ENCODE measurements at regions not wholly inside any gene's neighbourhood (a gene's known extent, or its start where the extent isn't known, plus 50 kb on each side); places are given as distances from the start of the nearest gene placed in this dataset.

DNA sequence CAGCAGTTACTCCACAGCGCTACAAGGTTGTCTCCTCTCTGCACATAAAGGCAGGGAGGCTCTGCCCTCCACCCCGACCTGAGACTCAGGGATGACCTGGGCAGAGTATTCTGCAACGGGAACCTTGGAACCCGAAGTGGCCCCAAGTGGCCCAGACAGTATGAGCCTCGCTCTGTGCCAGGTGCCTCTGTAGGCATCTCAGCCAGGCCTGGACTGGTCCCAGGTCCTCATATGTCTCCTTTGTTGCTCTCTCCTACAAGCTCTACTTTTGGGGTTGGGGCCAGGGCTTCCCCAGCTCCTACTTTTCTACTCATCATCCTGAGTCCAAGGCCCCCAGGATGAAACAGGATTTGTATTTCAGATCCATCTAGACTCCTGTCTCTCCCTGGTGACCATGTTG, 241.5 kb upstream of the PRSS1 start:
- no peak for TF ChIP-seq CTCF (IDR thresholded peaks at IDR 0.05)
- no peak for TF ChIP-seq POLR2A (IDR thresholded peaks at IDR 0.05)

All from breast epithelium (tissue), 3 donors.